Chondrocyte (in vitro differentiated cells): ENCODE measurements at regions not wholly inside any gene's neighbourhood (a gene's known extent, or its start where the extent isn't known, plus 50 kb on each side); places are given as distances from the start of the nearest gene placed in this dataset.

Experiments used
- DNase-seq: peaks from one replicate; pipeline ENCODE4 v3.0.0; 2021; ENCODE audit warnings: mixed read lengths, low spot score
- H3K27ac Mint-ChIP-seq: one replicate; pipeline ENCODE4 v1.8.0; 2021; ENCODE audit warnings: mild to moderate bottlenecking, moderate library complexity, mixed read lengths; ENCODE audit not compliant: unreplicated experiment
- H3K27me3 Mint-ChIP-seq: 2 replicates; pipeline ENCODE4 v1.8.0; 2021; ENCODE audit warnings: low read depth, mixed read lengths
- H3K36me3 Mint-ChIP-seq: 2 replicates; pipeline ENCODE4 v1.8.0; 2021; ENCODE audit warnings: low read depth, mixed read lengths
- H3K4me1 Mint-ChIP-seq: 2 replicates; pipeline ENCODE4 v1.8.0; 2021; ENCODE audit warnings: low read depth, mild to moderate bottlenecking, mixed read lengths
- H3K4me3 Mint-ChIP-seq: one replicate; pipeline ENCODE4 v1.8.0; 2021; ENCODE audit warnings: mild to moderate bottlenecking, moderate library complexity, mixed read lengths; ENCODE audit not compliant: unreplicated experiment
- H3K9me3 Mint-ChIP-seq: 2 replicates; pipeline ENCODE4 v1.8.0; 2021; ENCODE audit warnings: low read depth, mixed read lengths
- CTCF ChIP-seq: fragments of 200-600 bp; sonication (generic); IDR thresholded peaks from 2 replicates; pipeline ENCODE4 v1.5.0; 2021; ENCODE audit warnings: antibody characterized with exemption, mild to moderate bottlenecking, moderate library complexity

GRCh38 chr4:151858356-151858755 lies 97.5 kb upstream of the GATB start:
- no peak overlapping the region for H3K27ac Mint-ChIP-seq
- H3K4me1 Mint-ChIP-seq, result no peaks in the 10 kb centered on the region
- H3K36me3 Mint-ChIP-seq, result no peaks in the 10 kb centered on the region
- no peak overlapping the region for H3K4me3 Mint-ChIP-seq
- H3K27me3 Mint-ChIP-seq, result peaks cover 44% of the 10 kb centered on the region
- no peak for TF ChIP-seq CTCF
- no peaks in the 10 kb centered on the region for H3K9me3 Mint-ChIP-seq
- DNase-seq, result no peak

- no peak overlapping the region for H3K4me3 Mint-ChIP-seq
- TF ChIP-seq CTCF, result no peak
- H3K27me3 Mint-ChIP-seq, result peaks cover 48% of the 10 kb centered on the region
- no peaks in the 10 kb centered on the region for H3K4me1 Mint-ChIP-seq
- no peak for DNase-seq
- H3K36me3 Mint-ChIP-seq, result no peaks in the 10 kb centered on the region
- no peaks in the 10 kb centered on the region for H3K9me3 Mint-ChIP-seq
- no peak overlapping the region for H3K27ac Mint-ChIP-seq
These were observed 96.6 kb upstream of the GATB start for GRCh38 chr4:151857368-151857767.

- no peak for DNase-seq
- Mint-ChIP-seq H3K4me3 (no peak overlapping the region), H3K9me3 (no peaks in the 10 kb centered on the region), H3K4me1 (peaks cover 6% of the 10 kb centered on the region), H3K36me3 (no peaks in the 10 kb centered on the region), H3K27me3 (peaks cover 44% of the 10 kb centered on the region), H3K27ac (no peak overlapping the region)
- TF ChIP-seq CTCF, result no peak
These were observed 94.9 kb upstream of the GATB start for GRCh38 chr4:151855747-151856146.

DNA sequence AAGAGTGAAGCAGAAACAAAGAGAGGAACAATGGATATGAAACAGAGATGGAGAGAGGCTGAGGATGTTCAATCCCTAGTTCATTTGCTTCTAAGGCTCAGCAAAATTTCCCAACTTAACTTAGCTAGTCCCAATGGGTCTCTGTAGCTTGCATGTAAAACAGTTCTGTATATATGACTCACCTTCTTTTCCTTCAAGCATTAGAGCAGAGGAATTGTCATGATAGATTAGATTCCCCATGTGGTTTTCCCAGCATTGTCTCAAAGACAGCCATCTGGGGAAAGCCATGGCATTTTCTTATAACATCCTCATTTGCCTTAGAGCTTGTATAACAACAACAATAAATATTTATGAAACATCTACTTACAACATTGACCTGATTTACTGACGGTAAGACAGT lies 93.9 kb upstream of the GATB start:
- H3K27me3 Mint-ChIP-seq, result peaks cover 42% of the 10 kb centered on the region
- H3K4me1 Mint-ChIP-seq, result peaks cover 9% of the 10 kb centered on the region
- TF ChIP-seq CTCF, result no peak
- no peak overlapping the region for H3K27ac Mint-ChIP-seq
- no peak overlapping the region for H3K4me3 Mint-ChIP-seq
- H3K9me3 Mint-ChIP-seq, result peaks cover 1% of the 10 kb centered on the region
- H3K36me3 Mint-ChIP-seq, result no peaks in the 10 kb centered on the region
- no peak for DNase-seq

GRCh38 chr4:151853034-151853433 lies 92.2 kb upstream of the GATB start:
- TF ChIP-seq CTCF, result no peak
- Mint-ChIP-seq H3K27me3 (peaks cover 30% of the 10 kb centered on the region), H3K4me3 (no peak overlapping the region), H3K4me1 (peaks cover 9% of the 10 kb centered on the region), H3K9me3 (peaks cover 7% of the 10 kb centered on the region), H3K36me3 (no peaks in the 10 kb centered on the region), H3K27ac (no peak overlapping the region)
- DNase-seq, result no peak
